ENCODE measurements at regions not wholly inside any gene's neighbourhood (a gene's known extent, or its start where the extent isn't known, plus 50 kb on each side); places are given as distances from the start of the nearest gene placed in this dataset.
A peak's percentile ranks its signal among the peaks of the same experiment; 100 is the strongest.
"Not testable (repeated sequence)": the region's sequence is repeated elsewhere in the genome, so short reads cannot be mapped to it uniquely, and the experiment has no call there.

- BruUV-seq (replicated peaks); FAIRE-seq; intact Hi-C loops (cut with micrococcal nuclease); CTCF ChIA-PET (ENCODE audit: low intra/inter-chr PET ratio); H3K9me3 ChIP-seq (replicated peaks; ENCODE audit: control insufficient read depth, insufficient read depth, low read depth, low read length); H3K79me2 ChIP-seq (ENCODE audit: control insufficient read depth, insufficient read depth, low read length); H2AFZ ChIP-seq (ENCODE audit: low read depth, low read length); ATAC-seq; H3K9ac ChIP-seq (ENCODE audit: insufficient read depth in 1 of 2, low read depth in 2 of 2, low read length in 2 of 2); H3K27ac ChIP-seq (ENCODE audit: extremely low read depth, low read depth, low read length); H3K4me2 ChIP-seq (ENCODE audit: insufficient read depth, low read length); H4K20me1 ChIP-seq (replicated peaks; ENCODE audit: control insufficient read depth, insufficient read depth, low read length); in situ Hi-C loops (cut with MboI); H3K9me1 ChIP-seq (ENCODE audit: control insufficient read depth, insufficient read depth, low read length); DNase-seq (ENCODE audit: extremely low read depth in 1 of 4, low spot score in 3 of 4); H3K4me3 ChIP-seq; H3K36me3 ChIP-seq (ENCODE audit: control insufficient read depth, insufficient read depth, low read length): not testable (repeated sequence)
- Histone ChIP-seq H3K27me3 (ENCODE audit: control insufficient read depth in 2 of 2, insufficient read depth in 2 of 2, low read length in 2 of 2) (peaks cover 2 to 56% of the 10 kb centered on the region in 2 experiments; a peak in 3 of 5 replicates), H3K4me1 (replicated peaks in 1 of 2; ENCODE audit: control insufficient read depth in 2 of 2, insufficient read depth in 2 of 2, low read length in 2 of 2) (peaks cover 15 to 18% of the 10 kb centered on the region in 2 experiments)
- TF ChIP-seq ZFP36 (IDR thresholded peaks at IDR 0.05; ENCODE audit: low read depth, low read length, partially characterized antibody) (peak; percentile 52), RBM25 (IDR thresholded peaks at IDR 0.05; ENCODE audit: low read depth, low read length, severe bottlenecking) (peak; percentile 62), BCOR (IDR thresholded peaks at IDR 0.05) (0 out of 2 replicates have a peak, but pooled peaks have one; percentile 28)
- 47% methylated on average over 8 of the region's 8 CpGs for WGBS (ENCODE audit: insufficient coverage, low coverage, missing lambda C conversion rate)
- POLR2A ChIA-PET: interaction anchor here (1.0 kb wide), 1 partner anchor 11 kb away, joined by 3 read pairs; no protein-coding TSS in a partner anchor
Measured at GRCh38 chr2:8613207-8613999, 68.5 kb upstream of the ID2 start.

GRCh38 chr2:8614646-8615045 lies 67.2 kb upstream of the ID2 start:
- 30% methylated on average over 4 of the region's 4 CpGs for WGBS (ENCODE audit: insufficient coverage, low coverage, missing lambda C conversion rate)
- Histone ChIP-seq H2AFZ (ENCODE audit: low read depth, low read length) (no peak overlapping the region), H3K27me3 (ENCODE audit: control insufficient read depth in 2 of 2, insufficient read depth in 2 of 2, low read length in 2 of 2) (peaks cover 0 to 56% of the 10 kb centered on the region in 2 experiments; a peak in 3 of 5 replicates), H4K20me1 (replicated peaks; ENCODE audit: control insufficient read depth, insufficient read depth, low read length) (0 out of 2 replicates have a peak, but pooled peaks cover 5% of the 10 kb centered on the region), H3K79me2 (ENCODE audit: control insufficient read depth, insufficient read depth, low read length) (no peaks in the 10 kb centered on the region), H3K36me3 (ENCODE audit: control insufficient read depth, insufficient read depth, low read length) (no peaks in the 10 kb centered on the region), H3K27ac (ENCODE audit: extremely low read depth, low read depth, low read length) (no peak overlapping the region), H3K9me3 (replicated peaks; ENCODE audit: control insufficient read depth, insufficient read depth, low read depth, low read length) (peaks cover 6% of the 10 kb centered on the region), H3K4me1 (replicated peaks in 1 of 2; ENCODE audit: control insufficient read depth in 2 of 2, insufficient read depth in 2 of 2, low read length in 2 of 2) (peaks cover 18% of the 10 kb centered on the region in 2 experiments), H3K4me3 (no peak overlapping the region), H3K9ac (ENCODE audit: insufficient read depth in 1 of 2, low read depth in 2 of 2, low read length in 2 of 2) (no peak overlapping the region), H3K9me1 (ENCODE audit: control insufficient read depth, insufficient read depth, low read length) (no peaks in the 10 kb centered on the region), H3K4me2 (ENCODE audit: insufficient read depth, low read length) (no peak overlapping the region)
- no peak for FAIRE-seq
- BruUV-seq (replicated peaks): no TSS peak
- no peak for ATAC-seq
- no peak for DNase-seq (ENCODE audit: extremely low read depth in 1 of 4, low spot score in 3 of 4)
- in situ Hi-C loops (cut with MboI) (no loop called here), intact Hi-C loops (cut with micrococcal nuclease) (no loop called here)
- POLR2A ChIA-PET: interaction anchor here (1.0 to 2.0 kb wide), 2 partner anchors 9 to 12 kb away, joined by 3 to 6 read pairs; no protein-coding TSS in a partner anchor
- no peak for TF ChIP-seq ZNF589 (CRISPR knock-in tag; IDR thresholded peaks at IDR 0.05; ENCODE audit: low read depth)
- no peak for TF ChIP-seq SMAD4 (CRISPR knock-in tag; conservative IDR thresholded peaks at IDR 0.05)
- 0 out of 2 replicates have a peak, but pooled peaks have one; percentile 55 for TF ChIP-seq TRIM28 (IDR thresholded peaks at IDR 0.05)
- peak; percentile 12; the same call in 1 of the 2 replicates for TF ChIP-seq BCOR (IDR thresholded peaks at IDR 0.05)
- TF ChIP-seq ZNF12 (CRISPR knock-in tag; IDR thresholded peaks at IDR 0.05): peak; percentile 100
- no peak for TF ChIP-seq NFE2 (IDR thresholded peaks at IDR 0.05; ENCODE audit: low read depth)
- CTCF ChIA-PET (ENCODE audit: low intra/inter-chr PET ratio): no interaction called here

Data from K562 (cell line).